D721Med (cell line): ENCODE measurements at regions not wholly inside any gene's neighbourhood (a gene's known extent, or its start where the extent isn't known, plus 50 kb on each side); places are given as distances from the start of the nearest gene placed in this dataset.

Experiments used
- DNase-seq: peaks from one replicate; pipeline ENCODE4 v3.0.0; 2011; ENCODE audit warnings: low spot score; ENCODE audit not compliant: insufficient read length
- FAIRE-seq: peaks from 2 replicates; lab custom pipeline; 2011; peaks lifted over from hg19 to GRCh38; lab: Jason Lieb, UNC
- CTCF ChIP-seq: IDR thresholded peaks from 2 replicates; pipeline ENCODE4 v1.5.1; 2012; ENCODE audit warnings: mild to moderate bottlenecking, control low read depth; ENCODE audit not compliant: insufficient read depth; ENCODE audit errors: missing control alignments

- DNase-seq (no peak), FAIRE-seq (no peak)
- no peak for TF ChIP-seq CTCF
Observed at GRCh38 chr7:9978106-9979064, 995.3 kb upstream of the PHF14 start.

GRCh38 chr7:9981742-9982349 lies 991.8 kb upstream of the PHF14 start:
- FAIRE-seq (no peak), DNase-seq (no peak)
- TF ChIP-seq CTCF, result no peak

GRCh38 chr7:9983048-9983447 lies 990.6 kb upstream of the PHF14 start:
- no peak for FAIRE-seq
- TF ChIP-seq CTCF, result no peak

GRCh38 chr7:10015687-10016086 lies 958.0 kb upstream of the PHF14 start:
- no peak for DNase-seq
- FAIRE-seq, result no peak

More at GRCh38 chr7:9983048-9983447, 990.6 kb upstream of the PHF14 start:
- no peak for DNase-seq

GRCh38 chr7:10022480-10022879 lies 951.2 kb upstream of the PHF14 start:
- no peak for FAIRE-seq
- no peak for TF ChIP-seq CTCF
- no peak for DNase-seq

More at GRCh38 chr7:10015687-10016086, 958.0 kb upstream of the PHF14 start:
- TF ChIP-seq CTCF, result peak; percentile 13

GRCh38 chr7:10022957-10023356 lies 950.7 kb upstream of the PHF14 start:
- no peak for DNase-seq
- no peak for FAIRE-seq
- TF ChIP-seq CTCF, result peak; percentile 29
